ENCODE measurements at regions not wholly inside any gene's neighbourhood (a gene's known extent, or its start where the extent isn't known, plus 50 kb on each side); places are given as distances from the start of the nearest gene placed in this dataset.
"Not testable (repeated sequence)": the region's sequence is repeated elsewhere in the genome, so short reads cannot be mapped to it uniquely, and the experiment has no call there.

DNA sequence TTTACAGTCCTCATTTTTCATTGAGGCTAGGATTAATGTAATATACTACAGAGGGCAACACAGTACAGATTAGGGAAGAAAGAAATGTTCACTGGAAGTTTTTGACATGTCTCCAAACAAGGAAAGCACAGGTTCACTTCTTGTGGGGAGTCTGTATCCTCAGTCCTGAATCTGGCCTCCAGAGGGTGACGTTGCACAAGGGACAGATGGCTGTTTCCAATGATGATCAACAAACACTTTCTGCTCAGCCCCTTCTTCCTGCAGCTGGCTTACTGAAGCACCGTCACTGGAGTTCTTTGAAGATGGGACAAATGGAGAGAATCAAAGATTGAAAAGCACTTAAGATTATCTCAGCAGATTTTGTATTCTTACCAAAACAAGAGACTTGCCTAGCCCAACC, 123.3 kb upstream of the OR4E1 start:
- DNase-seq = no peak
- intact Hi-C loops (cut with DNase I; ENCODE audit: low total_unique reads) = no loop called here
- no peak overlapping the region for H3K4me3 ChIP-seq
- peaks cover 0 to 17% (median 6%) of the 10 kb centered on the region in 8 donors for H3K9me3 ChIP-seq
- no peaks in the 10 kb centered on the region for H3K27me3 ChIP-seq (replicated peaks in 1 of 7)
- no peaks in the 10 kb centered on the region for H3K36me3 ChIP-seq
- H3K4me1 ChIP-seq = no peaks in the 10 kb centered on the region
- no peak overlapping the region for H3K27ac ChIP-seq
- 36 to 60% (median 56%) methylated on average over 2 of the region's 2 CpGs for WGBS, 5 donors
- TF ChIP-seq POLR2A (IDR thresholded peaks at IDR 0.05) (no peak), POLR2AphosphoS5 (IDR thresholded peaks at IDR 0.05) (no peak)
- TF ChIP-seq, protein P1, sequence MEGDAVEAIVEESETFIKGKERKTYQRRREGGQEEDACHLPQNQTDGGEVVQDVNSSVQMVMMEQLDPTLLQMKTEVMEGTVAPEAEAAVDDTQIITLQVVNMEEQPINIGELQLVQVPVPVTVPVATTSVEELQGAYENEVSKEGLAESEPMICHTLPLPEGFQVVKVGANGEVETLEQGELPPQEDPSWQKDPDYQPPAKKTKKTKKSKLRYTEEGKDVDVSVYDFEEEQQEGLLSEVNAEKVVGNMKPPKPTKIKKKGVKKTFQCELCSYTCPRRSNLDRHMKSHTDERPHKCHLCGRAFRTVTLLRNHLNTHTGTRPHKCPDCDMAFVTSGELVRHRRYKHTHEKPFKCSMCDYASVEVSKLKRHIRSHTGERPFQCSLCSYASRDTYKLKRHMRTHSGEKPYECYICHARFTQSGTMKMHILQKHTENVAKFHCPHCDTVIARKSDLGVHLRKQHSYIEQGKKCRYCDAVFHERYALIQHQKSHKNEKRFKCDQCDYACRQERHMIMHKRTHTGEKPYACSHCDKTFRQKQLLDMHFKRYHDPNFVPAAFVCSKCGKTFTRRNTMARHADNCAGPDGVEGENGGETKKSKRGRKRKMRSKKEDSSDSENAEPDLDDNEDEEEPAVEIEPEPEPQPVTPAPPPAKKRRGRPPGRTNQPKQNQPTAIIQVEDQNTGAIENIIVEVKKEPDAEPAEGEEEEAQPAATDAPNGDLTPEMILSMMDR (IDR thresholded peaks at IDR 0.05 in 8 of 11, conservative IDR thresholded peaks at IDR 0.05 in 3 of 11) = no peak

DNA sequence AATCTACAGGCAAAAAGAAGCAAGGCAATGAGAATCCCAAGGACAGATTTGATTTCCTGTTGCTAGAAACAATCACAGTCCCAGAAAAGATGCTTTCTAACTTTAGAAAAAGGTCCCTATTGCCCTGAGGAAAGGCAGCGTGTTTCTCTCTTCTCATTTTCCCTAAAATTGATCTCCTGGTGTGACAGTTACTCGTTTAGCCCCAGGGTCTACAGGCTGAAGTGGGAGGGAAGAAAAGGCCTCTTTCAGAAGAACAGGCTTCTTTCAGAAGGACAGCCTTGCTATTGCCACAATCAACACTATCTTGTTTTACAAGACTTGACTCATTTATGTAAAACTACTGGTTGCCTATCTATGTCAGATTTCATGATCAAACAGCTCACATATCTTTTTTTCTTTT, 121.8 kb upstream of the OR4E1 start:
- H3K4me1 ChIP-seq = no peaks in the 10 kb centered on the region
- no peak overlapping the region for H3K4me3 ChIP-seq
- peaks cover 0 to 17% (median 6%) of the 10 kb centered on the region in 8 donors for H3K9me3 ChIP-seq
- H3K27me3 ChIP-seq (replicated peaks in 1 of 7) = no peaks in the 10 kb centered on the region
- WGBS, 5 donors = 29 to 54% (median 40%) methylated on average over 2 of the region's 2 CpGs
- no peaks in the 10 kb centered on the region for H3K36me3 ChIP-seq
- no peak for DNase-seq
- TF ChIP-seq, protein P1 (IDR thresholded peaks at IDR 0.05 in 8 of 11, conservative IDR thresholded peaks at IDR 0.05 in 3 of 11) = no peak
- no peak for TF ChIP-seq POLR2A (IDR thresholded peaks at IDR 0.05)
- intact Hi-C loops (cut with DNase I; ENCODE audit: low total_unique reads) = no loop called here
- no peak overlapping the region for H3K27ac ChIP-seq

DNA sequence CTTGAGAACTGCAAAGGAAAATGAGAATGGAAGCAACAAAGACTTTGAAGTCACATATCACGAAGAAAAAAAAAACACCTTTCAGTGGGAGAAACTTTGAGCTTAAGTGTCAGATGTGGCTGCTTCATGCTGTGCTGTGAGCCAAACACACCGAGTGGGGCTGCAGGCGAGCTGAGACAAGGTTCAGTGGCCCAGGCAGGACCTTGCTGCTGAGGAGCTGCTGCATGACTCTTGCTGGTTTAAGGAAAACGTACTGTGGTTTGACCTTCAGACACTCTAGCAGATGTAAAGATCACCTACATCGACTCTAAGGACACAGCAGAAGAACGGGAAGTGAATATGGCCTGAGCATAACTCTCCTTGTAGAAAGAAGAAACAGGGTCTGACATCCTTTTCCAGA, 118.1 kb upstream of the OR4E1 start:
- no peak overlapping the region for H3K4me3 ChIP-seq
- no peaks in the 10 kb centered on the region for H3K36me3 ChIP-seq
- H3K9me3 ChIP-seq = peaks cover 0 to 24% (median 8%) of the 10 kb centered on the region in 8 donors
- no peaks in the 10 kb centered on the region for H3K4me1 ChIP-seq
- WGBS, 5 donors = 40 to 51% (median 47%) methylated on average over 6 of the region's 6 CpGs
- DNase-seq = no peak
- H3K27me3 ChIP-seq (replicated peaks in 1 of 7) = no peaks in the 10 kb centered on the region
- no peak for TF ChIP-seq POLR2A (IDR thresholded peaks at IDR 0.05)
- TF ChIP-seq, protein P1 (IDR thresholded peaks at IDR 0.05 in 8 of 11, conservative IDR thresholded peaks at IDR 0.05 in 3 of 11) = no peak
- no peak for TF ChIP-seq POLR2AphosphoS5 (IDR thresholded peaks at IDR 0.05)
- intact Hi-C loops (cut with DNase I; ENCODE audit: low total_unique reads) = no loop called here
- H3K27ac ChIP-seq = no peak overlapping the region

DNA sequence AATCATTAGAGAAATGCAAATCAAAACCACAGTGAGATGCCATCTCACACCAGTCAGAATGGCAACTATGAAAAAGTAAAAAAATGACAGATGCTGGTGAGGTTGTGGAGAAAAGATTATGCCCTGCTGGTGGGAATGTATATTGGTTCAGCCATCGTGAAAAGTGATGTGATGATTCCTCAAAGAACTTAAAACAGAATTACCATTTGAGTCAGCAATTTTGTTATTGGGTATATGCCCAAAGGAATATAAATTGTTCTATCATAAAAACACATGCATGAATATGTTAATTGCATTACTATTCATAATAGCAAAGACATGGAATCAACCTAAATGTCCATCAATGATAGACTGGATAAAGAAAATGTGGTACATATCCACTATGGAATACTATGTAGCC, 115.1 kb upstream of the OR4E1 start:
- H3K27me3 ChIP-seq (replicated peaks in 1 of 7); H3K4me3 ChIP-seq; DNase-seq; intact Hi-C loops (cut with DNase I; ENCODE audit: low total_unique reads); H3K4me1 ChIP-seq; H3K27ac ChIP-seq; H3K36me3 ChIP-seq: not testable (repeated sequence)
- WGBS, 5 donors = 74 to 86% (median 76%) methylated on average over 1 of the region's 1 CpG
- H3K9me3 ChIP-seq = peaks cover 0 to 11% (median 0%) of the 10 kb centered on the region in 8 donors

DNA sequence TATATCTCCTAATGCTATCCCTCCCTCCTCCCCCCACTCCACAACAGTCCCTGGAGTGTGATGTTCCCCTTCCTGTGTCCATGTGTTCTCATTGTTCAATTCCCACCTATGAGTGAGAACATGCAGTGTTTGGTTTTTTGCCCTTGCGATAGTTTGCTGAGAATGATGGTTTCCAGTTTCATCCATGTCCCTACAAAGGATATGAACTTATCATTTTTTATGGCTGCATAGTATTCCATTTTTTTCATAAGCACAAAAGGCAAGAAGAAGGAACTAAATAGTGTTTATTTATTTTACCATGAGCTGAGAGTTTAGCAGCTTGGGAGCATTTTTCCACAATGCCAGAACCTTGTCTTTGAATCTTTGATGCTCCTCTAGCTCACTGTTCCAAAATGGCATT, 113.6 kb upstream of the OR4E1 start:
- peaks cover 0 to 11% (median 0%) of the 10 kb centered on the region in 8 donors for H3K9me3 ChIP-seq
- H3K27me3 ChIP-seq (replicated peaks in 1 of 7); intact Hi-C loops (cut with DNase I; ENCODE audit: low total_unique reads); H3K4me3 ChIP-seq; DNase-seq; H3K27ac ChIP-seq; H3K36me3 ChIP-seq; H3K4me1 ChIP-seq: not testable (repeated sequence)
- WGBS, 5 donors = 92 to 100% (median 96%) methylated on average over 1 of the region's 1 CpG; no CpG with 5 or more reads in 1 of the 5 donors
